Neuronal stem cell (in vitro differentiated cells): ENCODE measurements at regions not wholly inside any gene's neighbourhood (a gene's known extent, or its start where the extent isn't known, plus 50 kb on each side); places are given as distances from the start of the nearest gene placed in this dataset.

Source experiments
- DNase-seq: peaks from one replicate; pipeline ENCODE4 v3.0.0-alpha.2; 2013; ENCODE audit warnings: low spot score
- H2AFZ ChIP-seq: one replicate; pipeline ENCODE4 v1.6.1; 2013; ENCODE audit warnings: mild to moderate bottlenecking, low read length, inconsistent platforms
- H2AK5ac ChIP-seq: 2 replicates; pipeline ENCODE4 v1.6.1; 2013; ENCODE audit warnings: low read depth, mild to moderate bottlenecking, inconsistent platforms, low read length, moderate library complexity, mixed read lengths
- H2BK120ac ChIP-seq: 2 replicates; pipeline ENCODE4 v1.6.1; 2013; ENCODE audit warnings: low read depth, mild to moderate bottlenecking, inconsistent platforms, low read length, moderate library complexity, mixed read lengths
- H2BK12ac ChIP-seq: one replicate; pipeline ENCODE4 v1.6.1; 2013; ENCODE audit warnings: low read length, inconsistent platforms
- H2BK15ac ChIP-seq: 2 replicates; pipeline ENCODE4 v1.6.1; 2013; ENCODE audit warnings: mild to moderate bottlenecking, low read length, inconsistent platforms, mixed read lengths
- H2BK5ac ChIP-seq: one replicate; pipeline ENCODE4 v1.6.1; 2013; ENCODE audit warnings: inconsistent platforms, mild to moderate bottlenecking, low read length, moderate library complexity
- H3K14ac ChIP-seq: one replicate; pipeline ENCODE4 v1.6.1; 2013; ENCODE audit warnings: low read length, inconsistent platforms
- H3K18ac ChIP-seq: 2 replicates; pipeline ENCODE4 v1.6.1; 2013; ENCODE audit warnings: low read length, inconsistent platforms
- H3K23ac ChIP-seq: 2 replicates; pipeline ENCODE4 v1.6.1; 2013; ENCODE audit warnings: low read depth, mild to moderate bottlenecking, mixed read lengths, low read length, inconsistent platforms; ENCODE audit not compliant: poor library complexity
- H3K27ac ChIP-seq: replicated peaks from 3 replicates; pipeline ENCODE4 v1.5.1; 2013; ENCODE audit warnings: low read length, inconsistent platforms
- H3K27me3 ChIP-seq, 3 experiments: 2 replicates each; pipeline ENCODE4 v1.6.1; 2013; ENCODE audit warnings: low read length in 3 of 3, mild to moderate bottlenecking in 2 of 3, inconsistent platforms in 1 of 3, low read depth in 1 of 3, mixed read lengths in 1 of 3, moderate library complexity in 1 of 3; ENCODE audit not compliant: control insufficient read depth in 3 of 3, insufficient read depth in 3 of 3
- H3K36me3 ChIP-seq, 2 donors: replicated peaks in 1 of 2; 2 replicates each; pipeline ENCODE4 v1.6.1; 2013; ENCODE audit warnings: low read length in 2 of 2; ENCODE audit not compliant: control insufficient read depth in 2 of 2, insufficient read depth in 2 of 2
- H3K4ac ChIP-seq: 2 replicates; pipeline ENCODE4 v1.6.1; 2013; ENCODE audit warnings: inconsistent platforms, mild to moderate bottlenecking, low read length, moderate library complexity
- H3K4me1 ChIP-seq, 2 donors: 1 replicate in 1 of 2; 2 replicates in 1 of 2; pipeline ENCODE4 v1.6.1; 2013; ENCODE audit warnings: low read length in 2 of 2, low read depth in 1 of 2; ENCODE audit not compliant: control insufficient read depth in 2 of 2, insufficient read depth in 1 of 2
- H3K4me2 ChIP-seq: one replicate; pipeline ENCODE4 v1.6.1; 2013; ENCODE audit warnings: mild to moderate bottlenecking, low read length, inconsistent platforms; ENCODE audit not compliant: insufficient read depth, poor library complexity, severe bottlenecking
- H3K4me3 ChIP-seq, 2 donors: 2 replicates each; pipeline ENCODE4 v1.5.1; 2013; ENCODE audit warnings: low read length in 2 of 2, mild to moderate bottlenecking in 2 of 2, inconsistent platforms in 1 of 2, moderate library complexity in 1 of 2
- H3K79me1 ChIP-seq: one replicate; pipeline ENCODE4 v1.6.1; 2013; ENCODE audit warnings: low read depth, mild to moderate bottlenecking, inconsistent platforms, low read length, moderate library complexity
- H3K9ac ChIP-seq: one replicate; pipeline ENCODE4 v1.6.1; 2013; ENCODE audit warnings: mild to moderate bottlenecking, low read depth, low read length, inconsistent platforms; ENCODE audit not compliant: poor library complexity
- H3K9me3 ChIP-seq, 2 donors: replicated peaks in 1 of 2; 2 replicates each; pipeline versions ENCODE3 to v1.6.1; 2013; ENCODE audit warnings: low read length in 2 of 2, mild to moderate bottlenecking in 2 of 2, inconsistent platforms in 1 of 2, low read depth in 1 of 2, mixed read lengths in 1 of 2, moderate library complexity in 1 of 2; ENCODE audit not compliant: control insufficient read depth in 2 of 2, insufficient read depth in 1 of 2
- H4K8ac ChIP-seq: one replicate; pipeline ENCODE4 v1.6.1; 2013; ENCODE audit warnings: low read depth, mild to moderate bottlenecking, inconsistent platforms, low read length, moderate library complexity
- H4K91ac ChIP-seq: one replicate; pipeline ENCODE4 v1.6.1; 2013; ENCODE audit warnings: low read length, low read depth, mild to moderate bottlenecking, inconsistent platforms; ENCODE audit not compliant: poor library complexity
- WGBS, 2 donors: extraction: QIAGEN DNeasy Blood & Tissue Kit; methylation state at CpG; one replicate each; pipeline ENCODE4 v1.1.7; 2013; ENCODE audit warnings: missing lambda C conversion rate in 2 of 2, mixed read lengths in 1 of 2; ENCODE audit not compliant: insufficient read length in 2 of 2, insufficient replicate concordance in 1 of 2; ENCODE audit errors: extremely low coverage in 2 of 2; 5-methylcytosine and 5-hydroxymethylcytosine counted together

GRCh38 chr6:102352552-102352951 lies 959.0 kb downstream of the GRIK2 start:
- Histone ChIP-seq H3K14ac (no peak overlapping the region), H2AK5ac (no peak overlapping the region), H3K9me3 (no peaks in the 10 kb centered on the region), H3K27ac (no peak overlapping the region), H3K4ac (no peak overlapping the region), H2AFZ (peak overlapping the region; percentile 37), H4K91ac (no peak overlapping the region), H3K36me3 (no peaks in the 10 kb centered on the region), H3K18ac (no peak overlapping the region), H3K79me1 (no peaks in the 10 kb centered on the region), H2BK5ac (no peak overlapping the region), H3K9ac (no peak overlapping the region), H2BK15ac (no peak overlapping the region), H3K4me2 (no peak overlapping the region), H3K4me3 (no peak overlapping the region), H2BK120ac (no peak overlapping the region), H4K8ac (no peak overlapping the region), H3K27me3 (no peaks in the 10 kb centered on the region), H2BK12ac (no peak overlapping the region), H3K4me1 (no peaks in the 10 kb centered on the region), H3K23ac (no peak overlapping the region)
- no peak for DNase-seq
- WGBS, 2 donors, result no CpG with 5 or more reads among the region's 5 CpGs

DNA sequence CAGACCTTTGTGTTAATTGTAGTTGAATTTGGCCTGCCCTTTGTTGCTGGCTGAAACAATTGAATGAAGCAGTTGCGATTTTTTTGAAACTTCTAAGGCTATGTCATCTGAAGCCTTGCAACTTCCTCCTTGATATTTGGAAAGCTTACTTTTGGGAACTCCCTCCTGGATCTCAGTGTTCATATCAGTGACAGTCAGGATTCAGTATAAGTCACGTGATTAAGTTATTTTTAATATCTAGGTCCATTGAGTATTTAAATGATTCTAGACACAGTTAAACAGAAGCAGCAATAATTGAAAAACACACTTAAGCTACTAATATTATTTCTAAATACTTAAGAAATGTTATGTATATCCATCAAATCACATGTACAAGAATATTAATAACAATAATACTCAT lies 951.3 kb downstream of the GRIK2 start:
- H2BK12ac ChIP-seq, result no peak overlapping the region
- H3K4me2 ChIP-seq, result no peak overlapping the region
- DNase-seq, result no peak
- H2BK5ac ChIP-seq, result no peak overlapping the region
- no peak overlapping the region for H3K14ac ChIP-seq
- no peak overlapping the region for H3K4ac ChIP-seq
- H4K91ac ChIP-seq, result no peak overlapping the region
- no peak overlapping the region for H2AK5ac ChIP-seq
- no CpG with 5 or more reads among the region's 2 CpGs for WGBS, 2 donors
- no peaks in the 10 kb centered on the region for H3K79me1 ChIP-seq
- H2BK15ac ChIP-seq, result no peak overlapping the region
- H3K9me3 ChIP-seq, result no peaks in the 10 kb centered on the region
- no peaks in the 10 kb centered on the region for H3K36me3 ChIP-seq
- H3K18ac ChIP-seq, result no peak overlapping the region
- no peak overlapping the region for H4K8ac ChIP-seq
- H3K27me3 ChIP-seq, result no peaks in the 10 kb centered on the region
- no peak overlapping the region for H3K9ac ChIP-seq
- no peak overlapping the region for H3K27ac ChIP-seq
- H2AFZ ChIP-seq, result no peak overlapping the region
- H2BK120ac ChIP-seq, result no peak overlapping the region
- no peak overlapping the region for H3K23ac ChIP-seq
- H3K4me1 ChIP-seq, result no peaks in the 10 kb centered on the region
- no peak overlapping the region for H3K4me3 ChIP-seq

- Histone ChIP-seq H2AK5ac (no peak overlapping the region), H3K9ac (no peak overlapping the region), H4K91ac (no peak overlapping the region), H2BK15ac (no peak overlapping the region), H3K4ac (no peak overlapping the region), H3K79me1 (no peaks in the 10 kb centered on the region), H4K8ac (no peak overlapping the region), H3K4me1 (no peaks in the 10 kb centered on the region), H3K4me3 (no peak overlapping the region), H3K18ac (no peak overlapping the region), H3K27ac (no peak overlapping the region), H3K36me3 (no peaks in the 10 kb centered on the region), H3K23ac (no peak overlapping the region), H2BK12ac (no peak overlapping the region), H2BK120ac (no peak overlapping the region), H2BK5ac (no peak overlapping the region), H2AFZ (no peak overlapping the region), H3K4me2 (no peak overlapping the region), H3K9me3 (no peaks in the 10 kb centered on the region), H3K27me3 (no peaks in the 10 kb centered on the region), H3K14ac (no peak overlapping the region)
- no CpG with 5 or more reads among the region's 4 CpGs for WGBS, 2 donors
- DNase-seq, result no peak
Measured at GRCh38 chr6:102340311-102340710, 946.8 kb downstream of the GRIK2 start.

GRCh38 chr6:102333736-102334135 lies 940.2 kb downstream of the GRIK2 start:
- no peaks in the 10 kb centered on the region for H3K9me3 ChIP-seq
- H4K8ac ChIP-seq, result no peak overlapping the region
- no peak overlapping the region for H2AFZ ChIP-seq
- no peak overlapping the region for H4K91ac ChIP-seq
- no peak overlapping the region for H3K9ac ChIP-seq
- H2BK15ac ChIP-seq, result no peak overlapping the region
- H3K27me3 ChIP-seq, result no peaks in the 10 kb centered on the region
- H3K4me1 ChIP-seq, result no peaks in the 10 kb centered on the region
- no CpG with 5 or more reads among the region's 8 CpGs for WGBS, 2 donors
- H3K4ac ChIP-seq, result no peak overlapping the region
- no peak overlapping the region for H3K4me2 ChIP-seq
- H3K4me3 ChIP-seq, result no peak overlapping the region
- no peak for DNase-seq
- H3K18ac ChIP-seq, result no peak overlapping the region
- H2AK5ac ChIP-seq, result no peak overlapping the region
- H2BK5ac ChIP-seq, result no peak overlapping the region
- H3K79me1 ChIP-seq, result no peaks in the 10 kb centered on the region
- no peaks in the 10 kb centered on the region for H3K36me3 ChIP-seq
- no peak overlapping the region for H2BK12ac ChIP-seq
- H3K23ac ChIP-seq, result no peak overlapping the region
- no peak overlapping the region for H3K27ac ChIP-seq
- H3K14ac ChIP-seq, result no peak overlapping the region
- no peak overlapping the region for H2BK120ac ChIP-seq
